ENCODE measurements at regions not wholly inside any gene's neighbourhood (a gene's known extent, or its start where the extent isn't known, plus 50 kb on each side); places are given as distances from the start of the nearest gene placed in this dataset.

DNA sequence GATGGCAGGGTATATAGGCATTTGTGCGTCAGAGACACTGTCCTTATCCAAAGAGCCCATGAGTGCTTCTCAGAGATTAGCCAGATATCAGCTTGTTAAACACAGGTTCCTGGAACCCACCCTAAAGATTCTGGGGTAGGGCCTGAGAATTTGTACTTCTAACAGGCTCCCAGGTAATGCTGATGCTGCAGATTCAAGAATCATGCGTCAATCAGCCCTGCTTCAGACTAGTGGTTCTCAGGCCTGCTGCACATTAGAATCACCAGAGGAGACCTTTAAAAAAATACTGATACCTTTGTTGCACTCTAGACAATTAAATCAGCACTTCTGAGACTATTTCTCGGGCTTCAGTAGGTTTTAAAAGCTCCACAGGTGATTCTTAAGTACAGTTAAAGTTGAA lies 369.5 kb downstream of the MFSD1 start:
- TF ChIP-seq, protein P1, sequence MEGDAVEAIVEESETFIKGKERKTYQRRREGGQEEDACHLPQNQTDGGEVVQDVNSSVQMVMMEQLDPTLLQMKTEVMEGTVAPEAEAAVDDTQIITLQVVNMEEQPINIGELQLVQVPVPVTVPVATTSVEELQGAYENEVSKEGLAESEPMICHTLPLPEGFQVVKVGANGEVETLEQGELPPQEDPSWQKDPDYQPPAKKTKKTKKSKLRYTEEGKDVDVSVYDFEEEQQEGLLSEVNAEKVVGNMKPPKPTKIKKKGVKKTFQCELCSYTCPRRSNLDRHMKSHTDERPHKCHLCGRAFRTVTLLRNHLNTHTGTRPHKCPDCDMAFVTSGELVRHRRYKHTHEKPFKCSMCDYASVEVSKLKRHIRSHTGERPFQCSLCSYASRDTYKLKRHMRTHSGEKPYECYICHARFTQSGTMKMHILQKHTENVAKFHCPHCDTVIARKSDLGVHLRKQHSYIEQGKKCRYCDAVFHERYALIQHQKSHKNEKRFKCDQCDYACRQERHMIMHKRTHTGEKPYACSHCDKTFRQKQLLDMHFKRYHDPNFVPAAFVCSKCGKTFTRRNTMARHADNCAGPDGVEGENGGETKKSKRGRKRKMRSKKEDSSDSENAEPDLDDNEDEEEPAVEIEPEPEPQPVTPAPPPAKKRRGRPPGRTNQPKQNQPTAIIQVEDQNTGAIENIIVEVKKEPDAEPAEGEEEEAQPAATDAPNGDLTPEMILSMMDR (IDR thresholded peaks at IDR 0.05; ENCODE audit: insufficient read depth, low read length) = no peak
- no peak overlapping the region for H3K4me3 ChIP-seq (ENCODE audit: low read depth, low read length)
- no peak for DNase-seq (ENCODE audit: low read depth)

DNA sequence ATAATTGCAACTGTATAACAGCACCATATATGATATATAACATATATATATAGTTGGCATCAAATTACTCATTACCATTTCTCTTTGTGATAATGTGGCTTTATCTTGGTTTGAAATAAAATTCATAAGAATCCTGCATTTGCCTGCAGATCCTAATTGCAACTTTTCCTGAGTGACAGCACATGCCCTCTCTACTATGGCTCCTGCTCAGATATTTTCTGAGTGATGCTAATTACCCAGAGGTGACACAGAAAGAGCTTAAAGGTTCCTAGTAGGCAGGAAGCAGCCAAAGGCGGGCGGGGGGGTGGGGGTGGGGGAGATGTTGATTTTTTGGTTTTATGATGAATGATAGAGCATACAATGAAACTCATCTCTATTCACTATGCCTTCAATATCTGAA lies 370.6 kb downstream of the MFSD1 start:
- no peak for DNase-seq (ENCODE audit: low read depth)
- TF ChIP-seq, protein P1 (IDR thresholded peaks at IDR 0.05; ENCODE audit: insufficient read depth, low read length) = no peak
- no peak overlapping the region for H3K4me3 ChIP-seq (ENCODE audit: low read depth, low read length)

DNA sequence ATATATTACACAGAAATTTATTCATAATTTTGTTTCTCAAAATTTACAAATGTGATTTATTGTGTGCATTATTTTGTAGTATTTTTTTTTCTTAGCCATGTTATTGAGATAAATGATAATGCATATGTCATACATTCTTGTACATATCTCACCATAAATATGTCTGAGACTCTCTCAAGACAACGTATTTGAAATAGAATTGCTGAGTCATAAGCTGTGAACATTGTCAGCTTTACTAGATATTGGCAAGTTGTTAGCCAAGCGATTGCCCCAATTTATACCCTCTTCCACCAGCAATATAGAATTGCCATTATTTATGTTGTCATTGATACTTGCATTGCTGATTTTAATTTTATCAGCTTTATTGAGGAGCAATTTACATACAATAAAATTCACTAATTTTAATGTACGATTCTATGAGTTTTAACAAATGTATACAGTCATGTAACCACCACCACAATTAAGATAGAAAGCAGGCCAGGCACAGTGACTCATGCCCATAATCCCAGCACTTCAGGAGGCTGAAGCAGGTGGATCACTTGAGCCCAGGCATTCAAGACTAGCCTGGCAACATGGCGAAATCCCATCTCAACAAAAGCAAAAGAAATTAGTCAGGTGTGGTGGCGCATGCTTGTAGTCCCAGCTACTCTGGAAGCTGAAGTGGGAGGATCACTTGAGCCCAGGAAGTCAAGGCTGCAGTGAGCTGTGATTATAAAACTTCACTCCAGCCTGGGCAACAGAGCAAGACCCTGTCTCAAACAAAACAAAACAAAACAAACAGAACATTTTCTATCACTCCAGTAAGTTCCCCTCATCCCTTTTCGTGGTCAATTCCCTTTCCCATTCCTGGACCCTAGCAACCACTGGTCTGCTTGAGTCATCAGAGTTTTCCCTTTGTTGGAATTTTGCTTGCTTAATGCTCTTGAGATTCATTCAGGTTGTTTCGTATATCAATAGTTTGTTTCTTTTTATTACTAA lies 373.1 kb downstream of the MFSD1 start:
- no peak for DNase-seq (ENCODE audit: low read depth)
- no peak overlapping the region for H3K4me3 ChIP-seq (ENCODE audit: low read depth, low read length)
- TF ChIP-seq, protein P1 (IDR thresholded peaks at IDR 0.05; ENCODE audit: insufficient read depth, low read length) = no peak

DNA sequence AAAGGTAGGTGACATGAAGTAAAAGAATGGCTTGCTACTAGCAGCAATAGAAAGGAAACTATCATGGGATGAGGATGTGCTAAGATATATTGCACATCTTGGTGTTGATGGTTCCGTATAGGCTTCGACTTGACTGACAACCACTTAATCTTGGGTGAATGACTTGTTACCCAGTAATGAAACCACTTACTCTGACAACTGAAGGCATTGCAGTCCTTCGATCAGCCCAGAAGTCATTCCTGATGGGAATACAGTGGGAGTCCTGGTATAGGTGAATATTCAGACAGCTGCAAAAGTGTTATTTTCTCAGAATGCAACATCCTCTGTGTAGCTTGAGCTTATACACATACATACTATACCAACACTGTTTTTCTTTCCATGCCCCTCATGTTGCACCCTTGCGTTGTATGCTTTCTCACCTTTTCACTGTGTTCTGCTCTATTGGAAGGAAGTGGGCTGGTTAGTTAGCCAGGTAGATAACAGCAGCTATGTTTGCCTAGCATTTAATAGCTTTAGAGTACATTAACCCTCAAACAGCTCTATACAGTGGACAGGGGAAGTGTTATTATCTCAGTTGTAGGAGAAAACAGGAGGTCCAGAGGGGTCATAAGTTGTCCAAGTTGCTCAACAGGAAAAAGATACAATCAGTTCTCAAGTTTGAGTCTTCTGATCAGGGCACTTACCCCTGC lies 376.5 kb downstream of the MFSD1 start:
- H3K4me3 ChIP-seq (ENCODE audit: low read depth, low read length) = no peak overlapping the region
- no peak for DNase-seq (ENCODE audit: low read depth)
- TF ChIP-seq, protein P1 (IDR thresholded peaks at IDR 0.05; ENCODE audit: insufficient read depth, low read length) = no peak

DNA sequence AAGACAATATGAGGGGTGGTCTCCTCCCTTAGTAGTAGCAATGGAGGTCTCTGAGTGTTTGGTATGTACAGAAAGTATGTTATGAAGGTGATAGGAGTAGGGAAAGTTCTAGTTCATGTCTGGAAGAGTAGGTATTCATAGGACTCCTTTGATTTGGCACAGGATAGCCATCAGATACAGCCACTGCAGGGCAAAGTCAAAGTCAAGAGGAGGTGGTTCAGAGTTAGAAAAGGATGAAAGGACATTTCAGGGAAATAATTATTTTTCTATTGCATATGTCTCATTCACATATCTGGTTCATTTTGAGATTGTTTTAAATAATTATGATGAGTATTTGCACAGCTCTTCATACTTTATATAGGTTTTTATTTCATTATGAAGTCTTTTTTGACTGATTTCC lies 381.1 kb downstream of the MFSD1 start:
- no peak for DNase-seq (ENCODE audit: low read depth)
- TF ChIP-seq, protein P1 (IDR thresholded peaks at IDR 0.05; ENCODE audit: insufficient read depth, low read length) = no peak
- no peak overlapping the region for H3K4me3 ChIP-seq (ENCODE audit: low read depth, low read length)

DNA sequence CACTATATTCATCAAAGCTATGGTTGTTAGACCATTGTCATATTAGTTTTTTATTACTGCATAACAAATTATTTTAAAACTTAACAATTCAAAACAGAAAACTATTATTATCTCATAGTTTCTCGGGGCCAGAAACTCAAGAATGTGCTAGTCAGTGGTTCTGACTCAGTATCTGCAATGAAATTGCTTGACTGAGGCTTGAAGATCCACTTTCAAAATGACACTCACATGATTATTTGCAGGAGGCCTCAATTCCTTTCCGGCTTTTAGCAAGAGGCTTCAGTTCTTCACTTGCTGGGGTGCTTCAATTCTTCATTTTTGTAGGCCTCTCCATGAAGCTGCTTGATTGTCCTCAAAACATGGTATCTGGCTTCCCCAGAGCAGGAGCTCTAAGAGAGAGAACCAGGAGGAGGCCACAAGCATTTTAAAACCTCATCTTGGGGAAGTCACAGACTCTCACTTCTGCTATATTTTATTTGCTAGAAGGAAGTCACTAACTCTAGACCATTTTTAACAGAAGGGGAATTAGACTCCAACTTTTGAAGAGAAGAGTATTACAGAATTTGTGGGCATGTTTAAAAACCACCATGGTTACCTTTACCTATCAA lies 383.7 kb downstream of the MFSD1 start:
- no peak overlapping the region for H3K4me3 ChIP-seq (ENCODE audit: low read depth, low read length)
- TF ChIP-seq, protein P1 (IDR thresholded peaks at IDR 0.05; ENCODE audit: insufficient read depth, low read length) = no peak
- DNase-seq (ENCODE audit: low read depth) = no peak
